GM23248 (cell line): ENCODE measurements at regions not wholly inside any gene's neighbourhood (a gene's known extent, or its start where the extent isn't known, plus 50 kb on each side); places are given as distances from the start of the nearest gene placed in this dataset.

Source experiments
- DNase-seq: peaks from one replicate; pipeline ENCODE4 v3.0.0-alpha.2; 2015
- H2AFZ ChIP-seq: fragments of 200-600 bp; sonication (generic); 2 replicates; pipeline ENCODE4 v1.6.1; 2016; ENCODE audit warnings: antibody characterized with exemption
- H3F3A ChIP-seq: fragments of 200-600 bp; sonication (generic); 2 replicates; pipeline ENCODE4 v1.6.1; 2016; ENCODE audit warnings: mild to moderate bottlenecking, antibody characterized with exemption, mixed run types; ENCODE audit not compliant: insufficient read depth
- H3K27ac ChIP-seq: fragments of 200-600 bp; sonication (generic); 2 replicates; pipeline ENCODE4 v1.5.1; 2016; ENCODE audit warnings: mild to moderate bottlenecking
- H3K27me3 ChIP-seq: fragments of 200-600 bp; sonication (generic); replicated peaks from 2 replicates; pipeline ENCODE4 v1.6.1; 2016; ENCODE audit warnings: mild to moderate bottlenecking; ENCODE audit not compliant: insufficient read depth
- H3K36me3 ChIP-seq: fragments of 200-600 bp; sonication (generic); 2 replicates; pipeline ENCODE4 v1.6.1; 2016; ENCODE audit warnings: low read depth, mild to moderate bottlenecking
- H3K4me1 ChIP-seq: fragments of 200-600 bp; sonication (generic); 2 replicates; pipeline ENCODE4 v1.6.1; 2016; ENCODE audit warnings: mild to moderate bottlenecking; ENCODE audit not compliant: insufficient read depth
- H3K4me2 ChIP-seq: fragments of 200-600 bp; sonication (generic); one replicate; pipeline ENCODE4 v1.6.1; 2016; ENCODE audit warnings: mild to moderate bottlenecking; ENCODE audit not compliant: unreplicated experiment
- H3K4me3 ChIP-seq: fragments of 200-600 bp; sonication (generic); 2 replicates; pipeline ENCODE4 v1.5.1; 2016; ENCODE audit warnings: mild to moderate bottlenecking
- H3K79me2 ChIP-seq: fragments of 200-600 bp; sonication (generic); 2 replicates; pipeline ENCODE4 v1.6.1; 2016; ENCODE audit warnings: mild to moderate bottlenecking; ENCODE audit not compliant: insufficient read depth
- H3K9ac ChIP-seq: fragments of 200-600 bp; sonication (generic); 2 replicates; pipeline ENCODE4 v1.6.1; 2016; ENCODE audit warnings: mild to moderate bottlenecking
- H3K9me2 ChIP-seq: fragments of 200-600 bp; sonication (generic); 2 replicates; pipeline ENCODE4 v1.6.1; 2016; ENCODE audit warnings: mixed run types, mild to moderate bottlenecking, moderate library complexity; ENCODE audit not compliant: insufficient read depth
- H3K9me3 ChIP-seq: fragments of 200-600 bp; sonication (generic); one replicate; pipeline ENCODE4 v1.6.1; 2017; ENCODE audit warnings: low read depth
- H4K20me1 ChIP-seq: fragments of 200-600 bp; sonication (generic); 2 replicates; pipeline ENCODE4 v1.6.0; 2016; ENCODE audit not compliant: insufficient read depth
- EZH2 ChIP-seq: fragments of 200-600 bp; sonication (generic); IDR thresholded peaks from 2 replicates; pipeline ENCODE4 v1.6.1; 2018; ENCODE audit warnings: antibody characterized with exemption, mild to moderate bottlenecking; ENCODE audit not compliant: insufficient read depth, poor library complexity, severe bottlenecking
- EZH2phosphoT487 ChIP-seq: fragments of 200-600 bp; sonication (generic); IDR thresholded peaks from 2 replicates; pipeline ENCODE4 v1.6.1; 2018; ENCODE audit warnings: antibody characterized with exemption, moderate library complexity, mild to moderate bottlenecking, low read depth; ENCODE audit not compliant: insufficient read depth
- WGBS, 2 experiments: methylation state at CpG; one replicate each; pipeline ENCODE4 v1.1.6; 2015 to 2017; ENCODE audit warnings: low lambda C conversion rate in 2 of 2, low coverage in 1 of 2; ENCODE audit errors: missing lambda C conversion rate in 2 of 2; 5-methylcytosine and 5-hydroxymethylcytosine counted together
- in situ Hi-C: fragments of 300-500 bp; cut with MboI; formaldehyde crosslinking; loops from 2 replicates; pipeline ENCODE4 v1.15.0; 2020

DNA sequence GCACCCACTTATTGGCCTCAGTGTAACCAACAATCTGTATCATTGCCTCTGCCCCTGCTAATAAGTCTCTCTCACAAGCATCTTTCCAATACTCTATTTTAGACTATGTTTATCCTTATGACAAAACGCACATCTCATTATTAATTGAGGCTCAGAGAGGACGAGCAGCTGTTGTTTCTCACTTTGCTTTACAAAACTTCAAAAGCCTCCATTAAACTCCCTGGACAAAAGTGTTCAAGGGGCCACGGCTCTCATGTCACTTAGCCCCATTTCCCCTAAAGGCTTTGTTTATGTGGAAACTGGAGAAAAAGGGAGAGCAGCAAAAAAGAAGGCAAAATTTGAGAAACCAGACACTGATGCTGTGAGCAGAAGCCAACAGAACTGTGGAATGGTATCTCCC is 180.0 kb upstream of the LNX1 start:
- H3K9me3 ChIP-seq = no peaks in the 10 kb centered on the region
- no peaks in the 10 kb centered on the region for H3K36me3 ChIP-seq
- in situ Hi-C loops = no loop called here
- H3K4me1 ChIP-seq = peaks cover 32% of the 10 kb centered on the region
- no peaks in the 10 kb centered on the region for H3K79me2 ChIP-seq
- H3K9ac ChIP-seq = no peak overlapping the region
- no peak for TF ChIP-seq EZH2phosphoT487
- no peak for TF ChIP-seq EZH2
- no peaks in the 10 kb centered on the region for H4K20me1 ChIP-seq
- DNase-seq = no peak
- H3K27ac ChIP-seq = no peak overlapping the region
- H3K9me2 ChIP-seq = no peaks in the 10 kb centered on the region
- H3K4me3 ChIP-seq = no peak overlapping the region
- peaks cover 21% of the 10 kb centered on the region for H3F3A ChIP-seq
- H3K4me2 ChIP-seq = no peak overlapping the region
- no peaks in the 10 kb centered on the region for H3K27me3 ChIP-seq
- no peak overlapping the region for H2AFZ ChIP-seq
- WGBS, 2 experiments = 94 to 99% methylated on average over 3 of the region's 3 CpGs

DNA sequence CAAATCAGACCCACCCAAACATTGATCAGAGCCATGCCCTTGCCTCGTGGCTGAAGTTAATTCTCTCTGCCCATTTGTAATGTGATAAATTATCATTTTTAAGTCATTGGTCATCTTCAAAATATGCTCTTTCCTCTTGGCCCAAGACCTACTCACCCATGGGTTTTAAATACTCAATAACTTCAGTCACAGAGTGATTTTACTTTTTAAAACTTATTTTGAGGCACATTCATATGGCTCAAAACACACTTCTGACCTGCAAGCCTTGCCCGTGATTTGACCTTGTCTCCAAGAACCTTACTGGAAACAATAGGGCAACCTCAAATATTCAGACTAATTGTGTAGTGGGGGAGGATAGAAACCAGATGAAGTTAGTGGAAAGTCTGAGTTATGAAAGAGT is 176.2 kb upstream of the LNX1 start:
- H2AFZ ChIP-seq = no peak overlapping the region
- no peaks in the 10 kb centered on the region for H3K27me3 ChIP-seq
- H3K4me3 ChIP-seq = no peak overlapping the region
- WGBS, 2 experiments = 0 to 1% methylated on average over 2 of the region's 2 CpGs
- peak; percentile 80 for DNase-seq
- TF ChIP-seq EZH2phosphoT487 = no peak
- no peak for TF ChIP-seq EZH2
- in situ Hi-C loops = no loop called here
- peaks cover 59% of the 10 kb centered on the region for H3F3A ChIP-seq
- H3K4me2 ChIP-seq = peak overlapping the region; percentile 68
- no peaks in the 10 kb centered on the region for H4K20me1 ChIP-seq
- H3K4me1 ChIP-seq = peaks cover 67% of the 10 kb centered on the region
- H3K9me3 ChIP-seq = no peaks in the 10 kb centered on the region
- no peaks in the 10 kb centered on the region for H3K79me2 ChIP-seq
- no peaks in the 10 kb centered on the region for H3K9me2 ChIP-seq
- H3K9ac ChIP-seq = no peak overlapping the region
- no peaks in the 10 kb centered on the region for H3K36me3 ChIP-seq
- H3K27ac ChIP-seq = peak overlapping the region; percentile 41

DNA sequence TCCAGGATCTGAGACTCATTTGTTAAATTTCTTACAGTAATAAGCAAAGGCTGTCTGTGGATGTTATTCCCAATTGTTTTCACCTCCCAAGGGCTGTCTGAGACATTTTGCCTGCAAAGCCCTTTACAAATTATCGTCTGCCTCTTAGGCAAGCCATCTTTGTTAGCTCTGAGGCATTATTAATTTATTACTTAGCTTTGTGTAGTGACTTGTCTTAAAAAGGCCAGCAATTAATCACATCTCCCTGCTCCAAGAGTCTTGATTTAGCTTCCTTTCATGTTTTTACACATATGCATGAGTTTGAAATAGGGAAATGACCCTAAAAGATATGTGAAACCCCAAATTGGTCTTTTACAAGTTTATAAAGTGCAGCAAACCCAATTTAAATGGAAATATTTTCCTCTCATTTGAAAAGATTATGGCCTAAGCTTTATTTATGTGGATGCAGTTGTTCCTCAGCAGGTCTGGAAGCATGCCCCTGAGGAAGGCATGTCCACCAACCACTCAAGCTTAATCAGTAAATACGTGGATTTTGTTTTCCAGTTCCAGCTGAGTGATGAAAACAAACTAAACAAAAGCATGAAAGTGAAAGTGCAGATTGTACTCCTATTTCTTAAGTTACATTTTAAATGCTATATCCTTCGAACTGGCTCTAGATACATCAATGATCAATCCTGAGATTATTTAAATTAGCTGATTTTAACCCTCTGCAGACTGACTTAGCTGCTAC is 173.6 kb upstream of the LNX1 start:
- peak overlapping the region; percentile 23 for H3K9ac ChIP-seq
- H3K4me2 ChIP-seq = peak overlapping the region; percentile 65
- H3K27ac ChIP-seq = peak overlapping the region; percentile 56
- in situ Hi-C loops = no loop called here
- H3K4me1 ChIP-seq = peaks cover 67% of the 10 kb centered on the region
- H3K36me3 ChIP-seq = no peaks in the 10 kb centered on the region
- H3K79me2 ChIP-seq = no peaks in the 10 kb centered on the region
- no peaks in the 10 kb centered on the region for H3K9me2 ChIP-seq
- H3K9me3 ChIP-seq = no peaks in the 10 kb centered on the region
- no peaks in the 10 kb centered on the region for H4K20me1 ChIP-seq
- DNase-seq = peak; percentile 32
- peak overlapping the region; percentile 17 for H3K4me3 ChIP-seq
- H3F3A ChIP-seq = peaks cover 59% of the 10 kb centered on the region
- no peak for TF ChIP-seq EZH2
- no peak for TF ChIP-seq EZH2phosphoT487
- 22 to 29% methylated on average over 3 of the region's 3 CpGs for WGBS, 2 experiments
- peak overlapping the region; percentile 57 for H2AFZ ChIP-seq
- no peaks in the 10 kb centered on the region for H3K27me3 ChIP-seq

DNA sequence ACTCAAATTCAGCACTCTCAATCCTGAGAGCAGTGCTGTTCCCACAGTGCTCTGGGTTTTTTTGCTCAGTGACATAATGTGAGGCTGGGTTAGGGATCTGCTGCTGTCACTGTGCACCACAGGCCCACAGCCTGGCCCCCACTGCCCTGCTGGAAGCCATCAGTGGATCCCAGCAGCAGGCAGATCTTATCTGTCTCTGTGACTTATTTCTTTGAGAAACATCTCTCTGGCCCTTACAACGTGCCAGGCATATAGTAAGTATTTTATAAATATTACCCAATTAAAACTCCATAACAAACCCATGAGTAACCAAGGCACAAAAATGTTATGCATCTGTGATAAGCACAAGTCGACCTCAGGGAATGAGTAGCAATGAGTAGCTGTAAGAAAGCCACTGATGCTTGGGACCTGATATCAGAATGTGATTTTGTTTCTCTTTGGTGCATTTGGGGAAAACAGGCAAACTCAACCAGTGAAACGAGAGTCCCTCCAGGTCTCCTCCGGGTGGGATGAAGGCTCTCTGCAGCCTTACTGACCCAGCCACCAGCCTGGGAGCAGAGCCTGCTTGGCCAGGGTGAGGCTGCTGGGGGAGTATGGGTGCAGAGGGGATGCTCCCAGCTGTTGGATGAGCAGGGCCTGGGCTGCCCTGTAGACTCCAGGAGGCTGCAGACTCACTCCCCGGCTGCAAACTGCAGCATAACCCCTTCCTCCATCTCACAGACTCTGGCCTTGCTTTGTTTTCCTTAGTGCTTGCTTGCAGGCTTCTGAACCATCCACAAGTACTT is 172.7 kb upstream of the LNX1 start:
- peak; percentile 87 for DNase-seq
- Histone ChIP-seq H3K9ac (peak overlapping the region; percentile 23; the same call in 1 of the 2 replicates), H4K20me1 (no peaks in the 10 kb centered on the region), H3K9me2 (no peaks in the 10 kb centered on the region), H3K27me3 (no peaks in the 10 kb centered on the region), H3K79me2 (no peaks in the 10 kb centered on the region), H3F3A (peaks cover 59% of the 10 kb centered on the region), H3K9me3 (no peaks in the 10 kb centered on the region), H3K4me1 (peaks cover 62% of the 10 kb centered on the region), H3K4me3 (no peak overlapping the region), H3K4me2 (peak overlapping the region; percentile 65), H3K36me3 (no peaks in the 10 kb centered on the region), H2AFZ (peak overlapping the region; percentile 57), H3K27ac (peak overlapping the region; percentile 56)
- TF ChIP-seq EZH2phosphoT487 = no peak
- no peak for TF ChIP-seq EZH2
- in situ Hi-C loops = no loop called here
- 13% methylated on average over 5 of the region's 5 CpGs for WGBS, 2 experiments
